Body of pancreas (tissue), 4 donors: ENCODE measurements at regions not wholly inside any gene's neighbourhood (a gene's known extent, or its start where the extent isn't known, plus 50 kb on each side); places are given as distances from the start of the nearest gene placed in this dataset.

ENCODE experiments used
- CTCF ChIP-seq, 7 experiments: fragments of 450-650 bp in 4 of 7; fragments of 200-600 bp in 3 of 7; sonication (generic) in 3 of 7; IDR thresholded peaks; one replicate each; pipeline ENCODE4 v1.5.1; 2016 to 2019; ENCODE audit warnings: antibody characterized with exemption in 7 of 7
- POLR2A ChIP-seq, 3 donors: fragments of 450-650 bp; IDR thresholded peaks; one replicate each; pipeline ENCODE4 v1.6.1; 2016; ENCODE audit warnings: antibody characterized with exemption in 3 of 3, mild to moderate bottlenecking in 2 of 3

- TF ChIP-seq CTCF (IDR thresholded peaks at IDR 0.05) (no peak), POLR2A (IDR thresholded peaks at IDR 0.05) (no peak)
Measured at GRCh38 chr3:68424796-68425460, 507.4 kb downstream of the TAFA4 start.
